NT2/D1 (cell line): ENCODE measurements at regions not wholly inside any gene's neighbourhood (a gene's known extent, or its start where the extent isn't known, plus 50 kb on each side); places are given as distances from the start of the nearest gene placed in this dataset.

ENCODE experiments used
- YY1 ChIP-seq: IDR thresholded peaks from 2 replicates; pipeline ENCODE4 v1.6.1; 2011; ENCODE audit not compliant: insufficient read length, insufficient read depth
- ZNF274 ChIP-seq: IDR thresholded peaks from 2 replicates; pipeline ENCODE4 v1.6.1; 2011; ENCODE audit warnings: mild to moderate bottlenecking, low read depth, low read length

DNA sequence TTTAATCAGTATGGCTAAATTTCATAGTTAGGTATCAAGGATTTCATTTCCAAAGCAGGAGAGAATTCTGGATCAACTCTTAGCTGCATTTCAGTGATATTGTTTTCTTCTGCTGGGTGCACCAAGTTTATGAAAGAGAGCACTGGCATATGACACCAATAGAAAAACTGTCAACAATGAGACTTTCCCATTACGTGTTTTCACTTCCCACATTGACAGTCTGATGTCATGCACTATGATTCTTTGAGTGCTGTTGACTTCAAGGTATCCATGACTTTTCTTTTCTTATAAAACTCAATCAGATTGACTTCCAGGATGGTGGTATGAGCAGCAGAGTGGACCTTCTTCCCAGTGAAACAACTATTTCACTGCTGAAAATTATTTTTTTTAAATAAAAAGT is 476.1 kb downstream of the EDEM1 start:
- TF ChIP-seq YY1: no peak
- no peak for TF ChIP-seq ZNF274
